KMS-11 (cell line): ENCODE measurements at regions not wholly inside any gene's neighbourhood (a gene's known extent, or its start where the extent isn't known, plus 50 kb on each side); places are given as distances from the start of the nearest gene placed in this dataset.

Experiments used
- H2AFZ ChIP-seq: fragments of 200-600 bp; sonication (generic); 2 replicates; pipeline ENCODE4 v1.6.1; 2016; ENCODE audit warnings: antibody characterized with exemption, mixed run types, low read depth
- H3K27ac ChIP-seq: fragments of 200-600 bp; sonication (generic); 2 replicates; pipeline ENCODE4 v1.6.1; 2016; ENCODE audit warnings: mild to moderate bottlenecking, mixed run types
- H3K27me3 ChIP-seq: fragments of 200-600 bp; sonication (generic); 2 replicates; pipeline ENCODE4 v1.6.1; 2017; ENCODE audit warnings: mild to moderate bottlenecking, low read depth, mixed run types, moderate library complexity; ENCODE audit not compliant: insufficient read depth
- H3K36me3 ChIP-seq: fragments of 200-600 bp; sonication (generic); 2 replicates; pipeline ENCODE4 v1.6.1; 2017; ENCODE audit warnings: mild to moderate bottlenecking, mixed run types; ENCODE audit not compliant: insufficient read depth
- H3K4me1 ChIP-seq: fragments of 200-600 bp; sonication (generic); 2 replicates; pipeline ENCODE4 v1.6.1; 2016; ENCODE audit warnings: mild to moderate bottlenecking, low read depth, mixed run types; ENCODE audit not compliant: poor library complexity, severe bottlenecking
- H3K4me2 ChIP-seq: fragments of 200-600 bp; sonication (generic); 2 replicates; pipeline ENCODE4 v1.7.0; 2016; ENCODE audit warnings: mild to moderate bottlenecking, mixed run types
- H3K4me3 ChIP-seq: fragments of 200-600 bp; sonication (generic); IDR thresholded peaks from 2 replicates; pipeline ENCODE4 v1.6.1; 2017; ENCODE audit warnings: low read depth, low read length, mixed read lengths; ENCODE audit not compliant: insufficient read depth
- H3K79me2 ChIP-seq: fragments of 200-600 bp; sonication (generic); 2 replicates; pipeline ENCODE4 v1.6.1; 2016; ENCODE audit warnings: low read depth, mixed run types; ENCODE audit not compliant: insufficient read depth
- H3K9ac ChIP-seq: fragments of 200-600 bp; sonication (generic); 2 replicates; pipeline ENCODE4 v1.6.1; 2016; ENCODE audit warnings: mild to moderate bottlenecking, mixed run types
- H4K20me1 ChIP-seq: fragments of 200-600 bp; sonication (generic); 2 replicates; pipeline ENCODE4 v1.6.1; 2016; ENCODE audit warnings: mild to moderate bottlenecking, mixed run types; ENCODE audit not compliant: insufficient read depth
- TF ChIP-seq, protein P1 (sequence below): fragments of 200-600 bp; sonication (generic); conservative IDR thresholded peaks from 2 replicates; pipeline ENCODE4 v1.6.1; 2017; ENCODE audit warnings: low read depth, mild to moderate bottlenecking, antibody characterized with exemption, low read length, moderate library complexity, mixed read lengths

DNA sequence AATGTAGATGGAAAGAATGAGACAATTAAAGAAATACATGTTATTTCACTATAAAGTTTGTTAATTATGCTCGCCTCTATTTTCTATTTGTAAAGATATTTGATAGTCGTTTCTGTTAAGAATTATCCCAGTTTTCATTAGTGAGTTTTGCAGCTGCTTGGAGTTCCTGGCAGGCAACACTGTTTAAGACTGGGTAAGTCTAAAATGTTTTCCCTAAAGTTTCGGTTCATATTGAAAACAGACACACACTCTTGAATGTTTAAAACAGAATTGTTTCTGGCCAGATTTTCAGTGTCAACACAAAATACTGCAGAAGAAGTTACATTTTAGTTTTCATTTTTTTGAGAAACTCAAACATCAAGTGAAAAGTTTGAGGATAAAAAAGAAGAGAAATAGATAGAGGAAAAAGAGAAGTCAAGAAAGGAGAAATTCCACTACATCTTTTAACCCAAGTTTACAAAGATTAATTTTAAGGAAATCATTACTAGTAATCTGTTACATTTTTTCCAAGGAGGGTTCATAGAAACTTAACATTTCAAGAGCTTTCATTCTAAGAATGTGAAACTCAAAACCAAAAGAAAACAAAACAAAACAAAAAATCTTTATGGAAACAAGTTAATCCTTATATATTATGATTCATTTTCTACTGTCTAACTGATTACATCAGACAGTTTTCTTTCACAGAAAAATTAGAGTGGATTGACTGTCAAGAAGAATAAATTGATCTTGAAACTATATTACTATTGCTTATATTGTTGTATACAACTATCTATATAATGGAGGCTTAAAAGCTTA lies 305.5 kb downstream of the FAT4 start:
- Histone ChIP-seq H3K36me3 (no peaks in the 10 kb centered on the region), H3K4me3 (no peak overlapping the region), H2AFZ (no peak overlapping the region), H3K27me3 (no peaks in the 10 kb centered on the region), H3K9ac (no peak overlapping the region), H4K20me1 (no peaks in the 10 kb centered on the region), H3K79me2 (no peaks in the 10 kb centered on the region), H3K4me2 (no peak overlapping the region), H3K27ac (no peak overlapping the region; the same call in 1 of the 2 replicates), H3K4me1 (peaks cover 12% of the 10 kb centered on the region)
- TF ChIP-seq, protein P1, sequence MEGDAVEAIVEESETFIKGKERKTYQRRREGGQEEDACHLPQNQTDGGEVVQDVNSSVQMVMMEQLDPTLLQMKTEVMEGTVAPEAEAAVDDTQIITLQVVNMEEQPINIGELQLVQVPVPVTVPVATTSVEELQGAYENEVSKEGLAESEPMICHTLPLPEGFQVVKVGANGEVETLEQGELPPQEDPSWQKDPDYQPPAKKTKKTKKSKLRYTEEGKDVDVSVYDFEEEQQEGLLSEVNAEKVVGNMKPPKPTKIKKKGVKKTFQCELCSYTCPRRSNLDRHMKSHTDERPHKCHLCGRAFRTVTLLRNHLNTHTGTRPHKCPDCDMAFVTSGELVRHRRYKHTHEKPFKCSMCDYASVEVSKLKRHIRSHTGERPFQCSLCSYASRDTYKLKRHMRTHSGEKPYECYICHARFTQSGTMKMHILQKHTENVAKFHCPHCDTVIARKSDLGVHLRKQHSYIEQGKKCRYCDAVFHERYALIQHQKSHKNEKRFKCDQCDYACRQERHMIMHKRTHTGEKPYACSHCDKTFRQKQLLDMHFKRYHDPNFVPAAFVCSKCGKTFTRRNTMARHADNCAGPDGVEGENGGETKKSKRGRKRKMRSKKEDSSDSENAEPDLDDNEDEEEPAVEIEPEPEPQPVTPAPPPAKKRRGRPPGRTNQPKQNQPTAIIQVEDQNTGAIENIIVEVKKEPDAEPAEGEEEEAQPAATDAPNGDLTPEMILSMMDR = no peak

DNA sequence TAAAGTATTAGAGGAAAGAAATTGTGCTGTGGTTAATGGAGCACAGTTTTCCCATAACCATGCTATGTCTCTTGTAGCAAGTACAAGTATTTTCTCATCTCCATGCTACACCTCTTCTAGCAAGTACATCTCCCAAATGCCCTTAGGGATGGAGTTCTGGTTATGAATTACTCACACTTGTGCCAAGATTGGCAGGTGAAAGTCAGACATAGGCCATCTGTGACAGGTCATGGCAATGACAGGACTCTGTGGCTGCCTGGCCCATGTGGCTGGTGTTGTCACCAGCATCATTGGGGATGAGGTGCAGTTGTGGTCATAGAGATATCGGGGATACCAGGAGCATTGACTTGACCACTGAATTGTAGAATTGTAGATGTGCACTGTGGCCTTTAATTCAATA lies 310.2 kb downstream of the FAT4 start:
- no peaks in the 10 kb centered on the region for H3K27me3 ChIP-seq
- no peak overlapping the region for H3K9ac ChIP-seq
- H2AFZ ChIP-seq = no peak overlapping the region
- no peaks in the 10 kb centered on the region for H3K36me3 ChIP-seq
- H3K4me2 ChIP-seq = no peak overlapping the region
- TF ChIP-seq, protein P1 = no peak
- no peak overlapping the region for H3K4me3 ChIP-seq
- H4K20me1 ChIP-seq = no peaks in the 10 kb centered on the region
- no peak overlapping the region for H3K27ac ChIP-seq
- no peaks in the 10 kb centered on the region for H3K79me2 ChIP-seq
- H3K4me1 ChIP-seq = peaks cover 8% of the 10 kb centered on the region

DNA sequence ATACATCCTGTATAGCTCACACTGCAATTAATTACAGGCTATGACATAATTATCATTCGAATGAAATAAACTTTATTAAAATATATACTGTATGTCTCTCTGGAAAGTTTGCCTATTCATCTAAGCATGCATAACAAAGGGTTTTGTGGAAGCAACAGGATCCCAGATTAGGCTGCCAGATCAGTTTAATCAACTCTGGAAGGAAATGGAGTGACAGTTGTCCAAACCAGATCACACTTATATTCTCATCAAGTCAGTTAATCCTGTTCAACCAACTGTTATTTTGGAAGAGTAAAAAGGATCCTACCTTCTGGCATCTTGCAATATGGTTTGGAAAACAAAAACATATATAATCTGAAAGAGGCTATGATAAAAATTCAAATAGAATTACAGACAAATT lies 312.2 kb downstream of the FAT4 start:
- Histone ChIP-seq H3K4me2 (no peak overlapping the region), H3K36me3 (no peaks in the 10 kb centered on the region), H3K4me3 (no peak overlapping the region), H3K79me2 (no peaks in the 10 kb centered on the region), H3K27me3 (no peaks in the 10 kb centered on the region), H3K27ac (no peak overlapping the region), H3K4me1 (no peaks in the 10 kb centered on the region), H3K9ac (no peak overlapping the region), H4K20me1 (no peaks in the 10 kb centered on the region), H2AFZ (no peak overlapping the region)
- TF ChIP-seq, protein P1 = no peak

DNA sequence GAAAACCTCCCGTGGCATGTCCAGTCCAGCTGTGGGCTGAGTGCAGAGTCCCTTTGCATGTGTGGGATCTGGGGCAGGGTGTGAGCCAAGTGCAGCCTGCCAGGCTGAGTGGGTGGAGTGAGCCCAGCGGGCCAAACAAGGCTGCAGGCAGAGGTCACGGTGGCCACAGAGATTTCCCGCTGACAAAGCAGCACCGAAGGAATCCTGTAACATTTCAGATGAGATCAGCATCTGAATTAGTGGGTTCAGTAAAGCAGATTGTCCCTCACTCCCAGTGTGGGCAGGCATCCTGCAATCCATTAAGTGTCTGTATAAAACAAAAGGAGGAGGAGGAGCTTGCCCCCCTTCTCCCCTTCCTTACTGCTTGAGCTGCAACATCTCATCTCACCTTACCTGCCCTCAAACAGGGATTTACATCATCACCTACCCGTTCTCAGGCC lies 324.4 kb downstream of the FAT4 start:
- H3K27ac ChIP-seq = no peak overlapping the region

More for the DNA sequence above, 324.4 kb downstream of the FAT4 start:
- H3K36me3 ChIP-seq = no peaks in the 10 kb centered on the region
- no peaks in the 10 kb centered on the region for H3K4me1 ChIP-seq
- no peaks in the 10 kb centered on the region for H4K20me1 ChIP-seq
- H2AFZ ChIP-seq = no peak overlapping the region
- TF ChIP-seq, protein P1 = no peak
- no peak overlapping the region for H3K4me2 ChIP-seq
- H3K79me2 ChIP-seq = no peaks in the 10 kb centered on the region
- no peak overlapping the region for H3K4me3 ChIP-seq
- H3K9ac ChIP-seq = no peak overlapping the region
- H3K27me3 ChIP-seq = no peaks in the 10 kb centered on the region
